ENCODE measurements at regions not wholly inside any gene's neighbourhood (a gene's known extent, or its start where the extent isn't known, plus 50 kb on each side); places are given as distances from the start of the nearest gene placed in this dataset.

- no peak for TF ChIP-seq CTCF (conservative IDR thresholded peaks at IDR 0.05)
- no peak overlapping the region for H3K27ac ChIP-seq
These were observed 528.6 kb downstream of the PTPRC start for GRCh38 chr1:199167460-199167859.

- no peak for TF ChIP-seq CTCF (conservative IDR thresholded peaks at IDR 0.05)
These were observed 530.2 kb downstream of the PTPRC start for GRCh38 chr1:199168888-199169585.

GRCh38 chr1:199170711-199171110 lies 531.9 kb downstream of the PTPRC start:
- no peak for TF ChIP-seq CTCF (conservative IDR thresholded peaks at IDR 0.05)
- H3K27ac ChIP-seq, result no peak overlapping the region

More at GRCh38 chr1:199168888-199169585, 530.2 kb downstream of the PTPRC start:
- H3K27ac ChIP-seq, result no peak overlapping the region

- H3K27ac ChIP-seq, result no peak overlapping the region
- no peak for TF ChIP-seq CTCF (conservative IDR thresholded peaks at IDR 0.05)
These were observed 533.6 kb downstream of the PTPRC start for GRCh38 chr1:199172171-199173124.

DNA sequence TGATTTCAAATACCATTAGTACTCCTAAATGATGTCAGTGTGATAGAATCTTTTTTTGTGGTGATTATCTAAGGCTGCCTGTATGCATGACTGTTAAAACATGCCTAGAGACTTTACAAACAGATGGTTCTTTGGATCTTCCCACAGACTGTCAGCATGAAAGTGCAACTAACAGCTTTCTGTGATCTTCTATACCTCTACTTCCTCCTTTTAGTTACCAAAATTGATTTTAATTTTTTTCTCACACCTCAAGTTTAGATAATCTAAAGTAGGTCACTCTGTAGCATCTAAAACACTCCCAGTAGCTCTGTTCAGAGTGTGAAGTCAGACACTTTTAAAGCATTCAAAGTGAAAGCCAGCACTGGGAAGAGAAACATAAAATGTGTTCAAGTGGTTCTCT lies 534.5 kb downstream of the PTPRC start:
- H3K27ac ChIP-seq, result no peak overlapping the region
- no peak for TF ChIP-seq CTCF (conservative IDR thresholded peaks at IDR 0.05)

DNA sequence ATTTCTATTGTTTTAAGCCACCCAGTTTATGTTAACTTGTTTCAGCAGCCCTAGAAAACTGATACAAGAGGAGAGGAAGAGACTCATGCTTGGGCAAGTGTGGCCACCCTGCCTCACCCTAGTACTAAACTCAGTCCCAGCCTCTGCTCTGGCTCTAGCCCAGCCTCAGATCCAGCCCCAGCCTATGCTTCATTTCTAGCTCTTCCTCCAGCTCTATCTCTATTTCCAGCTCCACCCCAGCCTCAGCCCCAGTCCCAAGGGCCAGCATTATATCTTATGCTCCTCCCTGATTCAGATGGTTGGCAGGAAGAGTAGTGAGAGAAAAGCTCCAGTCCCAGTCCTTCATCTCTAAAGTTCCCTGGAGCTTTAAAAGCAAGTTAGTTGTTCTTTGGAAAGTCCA lies 535.5 kb downstream of the PTPRC start:
- no peak for TF ChIP-seq CTCF (conservative IDR thresholded peaks at IDR 0.05)
- no peak overlapping the region for H3K27ac ChIP-seq

DNA sequence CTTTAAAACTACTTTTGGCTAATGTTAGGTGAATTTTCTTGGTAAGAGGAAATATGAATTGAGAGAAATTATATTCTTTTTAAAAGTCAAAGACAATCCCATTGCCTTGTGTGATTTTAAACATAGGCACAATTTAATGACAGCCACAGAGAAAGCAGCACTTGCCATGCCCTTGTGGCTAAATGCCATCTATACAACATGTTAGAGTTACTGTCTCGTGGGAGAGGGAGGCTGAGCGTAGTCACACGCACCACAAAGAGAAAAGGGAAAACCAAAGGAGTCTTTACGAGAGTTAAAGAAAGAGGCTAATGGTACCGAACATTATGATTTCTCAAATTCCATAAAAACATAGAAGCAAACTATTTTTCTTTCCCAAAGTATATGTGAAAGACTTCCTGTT lies 537.9 kb downstream of the PTPRC start:
- no peak for TF ChIP-seq CTCF (conservative IDR thresholded peaks at IDR 0.05)
- no peak overlapping the region for H3K27ac ChIP-seq

All from VCaP (cell line).